ENCODE measurements at regions not wholly inside any gene's neighbourhood (a gene's known extent, or its start where the extent isn't known, plus 50 kb on each side); places are given as distances from the start of the nearest gene placed in this dataset.

DNA sequence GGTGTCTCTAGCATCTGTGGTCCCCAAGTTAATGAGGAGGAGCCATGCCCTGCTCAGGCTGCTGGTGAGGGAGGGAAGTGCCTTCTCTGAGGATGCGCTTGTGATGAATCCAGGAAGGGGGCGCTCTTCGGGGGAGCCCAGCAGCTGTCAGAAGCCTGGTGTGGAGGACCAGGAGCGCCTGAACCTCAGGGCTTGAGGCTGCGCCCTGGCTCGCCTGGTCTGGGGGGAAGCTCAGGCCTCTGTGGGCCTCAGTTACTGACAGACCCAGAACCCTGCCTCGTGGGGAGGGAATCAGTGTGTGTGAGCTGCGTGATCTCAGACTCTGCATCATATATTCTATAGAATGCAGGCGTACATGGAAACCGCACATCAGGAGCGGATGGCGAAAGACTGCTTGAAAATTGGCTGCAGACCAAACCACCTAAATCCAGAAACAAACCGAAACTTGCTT lies 126.1 kb downstream of the SEC14L1 start:
- FAIRE-seq (no peak), DNase-seq (ENCODE audit: low read depth) (peak; percentile 60)
- H3K4me3 ChIP-seq (ENCODE audit: low read depth, low read length) = no peak overlapping the region
- no peaks in the 10 kb centered on the region for H3K27me3 ChIP-seq (ENCODE audit: control insufficient read depth, insufficient read depth, low read length)
- TF ChIP-seq, protein P1, sequence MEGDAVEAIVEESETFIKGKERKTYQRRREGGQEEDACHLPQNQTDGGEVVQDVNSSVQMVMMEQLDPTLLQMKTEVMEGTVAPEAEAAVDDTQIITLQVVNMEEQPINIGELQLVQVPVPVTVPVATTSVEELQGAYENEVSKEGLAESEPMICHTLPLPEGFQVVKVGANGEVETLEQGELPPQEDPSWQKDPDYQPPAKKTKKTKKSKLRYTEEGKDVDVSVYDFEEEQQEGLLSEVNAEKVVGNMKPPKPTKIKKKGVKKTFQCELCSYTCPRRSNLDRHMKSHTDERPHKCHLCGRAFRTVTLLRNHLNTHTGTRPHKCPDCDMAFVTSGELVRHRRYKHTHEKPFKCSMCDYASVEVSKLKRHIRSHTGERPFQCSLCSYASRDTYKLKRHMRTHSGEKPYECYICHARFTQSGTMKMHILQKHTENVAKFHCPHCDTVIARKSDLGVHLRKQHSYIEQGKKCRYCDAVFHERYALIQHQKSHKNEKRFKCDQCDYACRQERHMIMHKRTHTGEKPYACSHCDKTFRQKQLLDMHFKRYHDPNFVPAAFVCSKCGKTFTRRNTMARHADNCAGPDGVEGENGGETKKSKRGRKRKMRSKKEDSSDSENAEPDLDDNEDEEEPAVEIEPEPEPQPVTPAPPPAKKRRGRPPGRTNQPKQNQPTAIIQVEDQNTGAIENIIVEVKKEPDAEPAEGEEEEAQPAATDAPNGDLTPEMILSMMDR (IDR thresholded peaks at IDR 0.05; ENCODE audit: insufficient read depth, low read length, severe bottlenecking) = peak; percentile 53
- no peaks in the 10 kb centered on the region for H3K36me3 ChIP-seq (ENCODE audit: control insufficient read depth, insufficient read depth, low read length)

DNA sequence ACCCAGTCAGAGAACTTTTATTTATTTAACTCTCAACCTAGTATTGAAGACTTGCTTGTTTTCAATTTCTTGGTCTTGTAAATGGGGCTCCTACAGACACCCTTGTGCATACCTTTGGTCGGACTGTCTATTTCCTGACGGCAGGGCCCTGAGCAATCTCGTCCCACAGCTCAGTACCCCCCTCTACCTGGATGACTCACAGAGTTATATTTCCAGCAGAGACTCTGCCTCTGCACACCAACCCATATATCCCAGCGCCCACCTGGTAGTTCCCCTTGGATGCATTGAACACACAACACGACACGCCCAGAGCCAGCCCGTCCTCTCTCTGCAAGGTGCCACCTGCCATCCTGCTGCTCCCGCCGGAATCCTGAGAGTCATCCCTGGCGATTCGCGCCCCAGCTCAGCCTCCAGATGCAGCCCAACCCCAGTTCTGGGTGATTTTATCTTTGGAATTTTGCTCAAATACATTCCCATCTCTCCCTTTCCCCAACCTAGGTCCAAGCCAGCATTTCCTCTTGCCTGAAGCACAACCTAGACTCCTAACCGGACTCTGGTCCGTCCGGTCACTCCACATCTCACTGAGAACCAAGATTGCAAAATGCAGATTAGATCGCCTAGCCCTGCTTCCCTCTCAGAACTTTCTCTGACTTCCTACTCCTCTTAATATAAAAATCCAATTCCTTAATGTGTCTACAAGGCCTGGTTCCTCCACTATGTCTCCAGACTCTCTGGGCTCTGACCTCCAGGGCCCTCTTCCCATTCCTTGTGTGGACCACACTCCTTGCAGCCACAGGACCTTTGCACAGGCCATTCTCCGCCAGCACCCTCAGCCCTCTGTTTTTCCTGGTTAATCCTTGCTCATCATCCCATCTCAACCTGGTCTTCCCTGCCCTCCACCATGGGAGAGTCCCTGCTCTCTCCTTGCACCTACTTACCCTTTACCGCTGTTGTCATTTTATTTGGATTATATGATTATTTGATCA lies 129.2 kb downstream of the SEC14L1 start:
- H3K27me3 ChIP-seq (ENCODE audit: control insufficient read depth, insufficient read depth, low read length) = no peaks in the 10 kb centered on the region
- no peak overlapping the region for H3K4me3 ChIP-seq (ENCODE audit: low read depth, low read length)
- DNase-seq (ENCODE audit: low read depth) = no peak
- no peaks in the 10 kb centered on the region for H3K36me3 ChIP-seq (ENCODE audit: control insufficient read depth, insufficient read depth, low read length)
- no peak for FAIRE-seq
- TF ChIP-seq, protein P1 (IDR thresholded peaks at IDR 0.05; ENCODE audit: insufficient read depth, low read length, severe bottlenecking) = no peak

GRCh38 chr17:77271411-77271810 lies 130.6 kb downstream of the SEC14L1 start:
- DNase-seq (ENCODE audit: low read depth) (no peak), FAIRE-seq (no peak)
- Histone ChIP-seq H3K4me3 (ENCODE audit: low read depth, low read length) (no peak overlapping the region), H3K27me3 (ENCODE audit: control insufficient read depth, insufficient read depth, low read length) (no peaks in the 10 kb centered on the region), H3K36me3 (ENCODE audit: control insufficient read depth, insufficient read depth, low read length) (no peaks in the 10 kb centered on the region)
- TF ChIP-seq, protein P1 (IDR thresholded peaks at IDR 0.05; ENCODE audit: insufficient read depth, low read length, severe bottlenecking) = no peak

DNA sequence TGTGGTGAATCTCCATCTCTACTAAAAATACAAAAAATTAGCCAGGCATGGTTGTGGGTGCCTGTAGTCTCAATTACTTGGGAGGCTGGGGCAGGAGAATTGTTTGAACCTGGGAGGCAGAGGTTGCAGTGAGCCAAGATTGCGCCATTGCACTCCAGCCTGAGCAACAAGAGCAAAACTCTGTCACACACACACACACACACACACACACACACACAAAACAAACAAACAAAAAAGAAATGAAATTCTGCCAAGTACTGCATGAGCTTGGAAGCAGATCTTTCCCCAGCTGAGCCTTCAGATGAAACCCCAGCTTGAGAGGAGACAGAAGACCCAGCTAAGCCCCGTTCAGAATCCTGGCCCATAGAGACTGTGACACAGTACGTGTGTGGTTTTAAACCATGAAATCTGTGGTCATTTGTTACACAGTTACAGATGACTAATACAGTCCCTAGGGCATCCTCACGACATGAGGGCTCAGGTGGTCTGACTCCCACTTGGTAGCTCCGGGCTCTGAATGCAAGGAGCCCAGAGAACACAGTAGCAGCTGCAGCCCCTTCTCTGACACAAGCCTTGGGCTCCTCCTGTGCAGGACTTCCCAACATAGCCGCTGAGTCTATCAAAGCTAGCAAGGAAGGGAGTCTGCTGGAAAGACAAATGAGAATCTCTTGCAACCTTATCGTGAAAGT lies 132.8 kb downstream of the SEC14L1 start:
- H3K27me3 ChIP-seq (ENCODE audit: control insufficient read depth, insufficient read depth, low read length) = no peaks in the 10 kb centered on the region
- FAIRE-seq (no peak), DNase-seq (ENCODE audit: low read depth) (no peak)
- no peak overlapping the region for H3K4me3 ChIP-seq (ENCODE audit: low read depth, low read length)
- no peaks in the 10 kb centered on the region for H3K36me3 ChIP-seq (ENCODE audit: control insufficient read depth, insufficient read depth, low read length)
- TF ChIP-seq, protein P1 (IDR thresholded peaks at IDR 0.05; ENCODE audit: insufficient read depth, low read length, severe bottlenecking) = no peak

GRCh38 chr17:77274096-77274845 lies 133.5 kb downstream of the SEC14L1 start:
- H3K27me3 ChIP-seq (ENCODE audit: control insufficient read depth, insufficient read depth, low read length) = no peaks in the 10 kb centered on the region
- FAIRE-seq (no peak), DNase-seq (ENCODE audit: low read depth) (no peak)
- H3K4me3 ChIP-seq (ENCODE audit: low read depth, low read length) = no peak overlapping the region
- TF ChIP-seq, protein P1 (IDR thresholded peaks at IDR 0.05; ENCODE audit: insufficient read depth, low read length, severe bottlenecking) = no peak
- H3K36me3 ChIP-seq (ENCODE audit: control insufficient read depth, insufficient read depth, low read length) = no peaks in the 10 kb centered on the region

Measured in bronchial epithelial cell (primary cell).